Hippocampal formation (tissue), 2 donors: ENCODE measurements at regions not wholly inside any gene's neighbourhood (a gene's known extent, or its start where the extent isn't known, plus 50 kb on each side); places are given as distances from the start of the nearest gene placed in this dataset.

Source experiments
- DNase-seq, 2 donors: peaks; one replicate each; lab custom pipeline; 2025; lab: John Stamatoyannopoulos, UW

- DNase-seq = no peak
Observed at GRCh38 chr10:52701647-52702046, 70.9 kb downstream of the MBL2 start.

DNA sequence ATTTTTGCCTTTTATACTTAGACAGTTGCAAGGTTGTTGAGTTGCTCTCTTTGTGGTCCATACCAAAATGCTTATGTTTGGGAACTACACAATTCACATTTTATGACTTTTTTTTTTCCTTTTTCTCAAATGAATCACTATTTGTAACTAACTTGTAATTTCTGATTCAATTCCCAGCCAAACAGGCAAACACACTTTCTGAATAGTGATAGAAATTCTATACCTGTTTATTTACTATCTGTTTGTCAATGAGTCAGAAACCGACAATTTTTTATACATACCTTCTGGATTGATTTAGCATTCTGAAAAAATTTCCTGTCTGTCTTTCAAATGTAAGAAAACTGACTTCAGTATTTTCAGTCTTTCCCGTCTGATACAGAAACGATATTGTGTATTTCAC, 69.1 kb downstream of the MBL2 start:
- DNase-seq = no peak

- no peak for DNase-seq
Observed at GRCh38 chr10:52703898-52704297, 68.7 kb downstream of the MBL2 start.

DNA sequence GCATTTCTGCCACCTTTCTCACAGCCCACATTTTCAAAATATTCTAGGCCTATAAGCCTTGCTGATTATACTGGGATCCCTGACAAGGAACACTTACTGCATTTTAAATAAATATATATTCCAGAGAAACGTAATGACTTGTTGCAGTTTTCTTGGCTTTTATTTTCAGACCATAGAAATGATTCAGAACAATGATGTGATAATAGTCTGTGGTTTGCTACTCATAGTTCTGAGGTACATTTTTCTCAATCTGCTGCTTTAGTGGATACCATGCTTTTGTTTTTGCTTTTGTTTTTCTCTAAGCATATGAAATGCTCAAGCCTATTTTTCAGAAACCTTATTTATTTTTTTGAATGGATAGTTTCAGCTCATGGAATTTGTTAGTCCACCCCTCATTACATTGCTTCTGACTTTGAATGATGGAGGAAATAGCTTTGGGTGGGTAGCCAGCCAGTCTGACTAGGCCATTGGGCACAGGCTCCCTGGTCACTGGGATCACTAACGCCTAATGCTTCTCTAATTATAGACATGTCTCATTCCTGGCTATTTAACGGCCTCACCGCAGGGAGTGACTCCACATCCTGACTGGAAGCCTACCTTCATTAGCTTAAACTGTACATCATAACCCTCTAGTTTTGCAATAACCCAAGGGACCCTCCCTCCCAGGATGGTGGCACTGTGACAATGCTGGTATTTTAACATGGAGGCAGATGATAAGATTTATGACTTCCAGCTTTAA, 66.1 kb downstream of the MBL2 start:
- no peak for DNase-seq
